Brain microvascular endothelial cell (primary cell): ENCODE measurements at regions not wholly inside any gene's neighbourhood (a gene's known extent, or its start where the extent isn't known, plus 50 kb on each side); places are given as distances from the start of the nearest gene placed in this dataset.

Experiments used
- DNase-seq: peaks from one replicate; pipeline ENCODE4 v3.0.0-alpha.2; 2020
- H3K27ac ChIP-seq: fragments of 250-450 bp; sonication (Bioruptor Pico); 2 replicates; pipeline ENCODE4 v1.5.1; 2020; ENCODE audit warnings: mild to moderate bottlenecking, moderate library complexity
- H3K27me3 ChIP-seq: fragments of 250-450 bp; sonication (Bioruptor Pico); replicated peaks from 2 replicates; pipeline ENCODE4 v1.5.1; 2020; ENCODE audit warnings: mild to moderate bottlenecking
- H3K36me3 ChIP-seq: fragments of 250-450 bp; sonication (Bioruptor Pico); replicated peaks from 2 replicates; pipeline ENCODE4 v1.5.1; 2020; ENCODE audit warnings: mild to moderate bottlenecking
- H3K4me3 ChIP-seq: 2 replicates; pipeline ENCODE4 v1.5.1; 2011; ENCODE audit warnings: low read depth, mild to moderate bottlenecking, control low read depth, low read length, moderate library complexity
- CTCF ChIP-seq: IDR thresholded peaks from 2 replicates; pipeline ENCODE4 v1.5.1; 2011; ENCODE audit warnings: low read depth, mild to moderate bottlenecking, moderate library complexity, low read length, control low read depth, inconsistent platforms; ENCODE audit errors: missing control alignments
- in situ Hi-C: cut with HindIII; loops from 2 replicates; pipeline ENCODE4 v1.10.0; 2017; ENCODE audit warnings: low sequenced_read_pairs, low pct_ligation_motif_present

DNA sequence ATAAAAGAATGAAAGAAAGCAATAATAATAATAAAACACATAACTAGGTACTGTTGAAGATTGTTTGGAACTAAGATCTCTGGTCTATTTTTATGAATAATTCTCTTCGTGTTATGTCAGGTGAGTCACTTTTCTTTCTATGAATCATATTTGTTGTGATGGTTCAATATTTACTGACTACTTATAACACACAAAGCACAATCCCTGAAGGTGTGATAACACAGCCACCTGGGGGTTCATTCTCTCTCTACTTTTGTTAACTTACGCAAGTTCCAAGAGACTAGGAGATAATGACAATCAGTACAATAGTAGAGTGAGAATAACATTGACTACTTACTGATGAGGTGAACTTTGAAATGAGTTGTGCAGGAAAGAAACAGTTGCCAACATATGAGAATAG lies 149.9 kb downstream of the IBTK start:
- H3K27me3 ChIP-seq, result no peaks in the 10 kb centered on the region
- no peak for TF ChIP-seq CTCF
- no peak for DNase-seq

GRCh38 chr6:82095091-82095490 lies 152.5 kb downstream of the IBTK start:
- in situ Hi-C loops, result no loop called here
- H3K36me3 ChIP-seq, result no peaks in the 10 kb centered on the region

More for the DNA sequence above, 149.9 kb downstream of the IBTK start:
- no peaks in the 10 kb centered on the region for H3K36me3 ChIP-seq
- in situ Hi-C loops, result no loop called here
- no peak overlapping the region for H3K27ac ChIP-seq
- no peak overlapping the region for H3K4me3 ChIP-seq

DNA sequence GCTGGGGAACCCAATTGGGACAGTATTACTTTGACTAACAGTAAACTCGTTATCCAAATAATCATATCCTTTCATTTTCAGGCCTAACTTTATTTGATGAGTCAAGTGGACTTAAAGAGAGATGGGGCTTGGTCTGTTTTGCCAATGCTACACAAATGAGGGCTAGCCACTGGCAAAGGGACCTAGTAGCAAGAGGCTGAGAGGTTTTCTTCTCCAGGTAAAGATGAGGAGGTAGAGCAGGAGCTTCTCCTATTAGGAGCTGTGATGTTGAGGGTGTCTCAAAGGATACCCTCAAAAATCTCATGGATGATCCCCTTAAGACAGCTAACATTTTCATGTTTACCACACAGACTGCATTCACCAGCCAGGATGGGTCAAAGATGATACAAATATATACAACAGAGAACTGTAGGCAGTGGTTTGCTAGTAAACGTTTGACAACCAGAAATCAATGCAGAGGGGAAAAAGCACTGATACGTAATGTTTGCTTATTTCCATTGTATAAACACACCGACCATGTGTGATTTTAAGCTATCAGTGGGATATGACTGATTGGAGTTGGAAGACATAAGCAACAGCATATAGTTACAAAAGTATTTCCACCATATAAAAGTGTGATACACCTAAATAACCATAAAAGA lies 153.3 kb downstream of the IBTK start:
- no peak overlapping the region for H3K27ac ChIP-seq
- no peak for TF ChIP-seq CTCF
- no peak for DNase-seq
- no peaks in the 10 kb centered on the region for H3K36me3 ChIP-seq
- in situ Hi-C loops, result no loop called here
- no peak overlapping the region for H3K4me3 ChIP-seq
- H3K27me3 ChIP-seq, result no peaks in the 10 kb centered on the region

More at GRCh38 chr6:82095091-82095490, 152.5 kb downstream of the IBTK start:
- Histone ChIP-seq H3K27me3 (no peaks in the 10 kb centered on the region), H3K4me3 (no peak overlapping the region), H3K27ac (no peak overlapping the region)
- no peak for DNase-seq
- no peak for TF ChIP-seq CTCF

DNA sequence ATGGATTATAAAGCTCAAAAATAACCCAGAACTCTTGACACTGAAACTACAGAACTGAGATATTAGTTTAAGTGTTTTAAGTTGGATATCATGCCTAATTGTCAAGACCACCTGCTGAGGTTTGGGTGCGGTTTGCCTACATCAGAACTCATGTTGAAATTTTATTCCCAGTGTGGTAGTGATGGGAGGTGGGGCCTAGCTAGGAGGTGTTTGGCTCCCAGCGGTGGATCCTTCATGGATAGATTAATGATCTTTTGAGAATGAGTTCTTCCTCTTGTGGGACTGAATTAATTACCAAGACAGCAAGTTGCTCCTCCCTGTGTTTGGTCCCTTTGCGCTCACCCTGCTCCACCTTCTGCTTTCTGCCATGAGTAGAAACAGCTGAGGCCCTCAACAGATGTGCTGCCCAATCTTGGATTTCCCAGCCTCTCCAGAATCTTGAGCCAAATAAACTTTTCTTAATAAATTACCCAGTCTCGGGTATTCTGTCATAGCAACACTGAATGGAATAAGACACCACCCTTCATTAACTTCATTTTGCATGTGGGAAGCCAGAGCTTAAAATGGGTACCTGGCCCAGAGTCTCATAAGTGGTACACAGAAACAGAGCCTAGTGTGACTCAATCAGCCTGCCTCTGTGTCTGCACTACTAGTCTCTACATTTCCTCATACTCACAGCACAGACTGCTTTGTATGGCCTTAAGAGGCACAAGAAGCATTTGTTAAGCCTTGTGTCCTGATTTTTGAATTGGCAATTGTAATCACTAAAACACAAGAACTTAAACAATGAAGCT lies 158.4 kb downstream of the IBTK start:
- DNase-seq, result no peak
- H3K4me3 ChIP-seq, result no peak overlapping the region
- H3K27ac ChIP-seq, result no peak overlapping the region
- no peak for TF ChIP-seq CTCF
- no peaks in the 10 kb centered on the region for H3K27me3 ChIP-seq
- no peaks in the 10 kb centered on the region for H3K36me3 ChIP-seq
- in situ Hi-C loops, result no loop called here

DNA sequence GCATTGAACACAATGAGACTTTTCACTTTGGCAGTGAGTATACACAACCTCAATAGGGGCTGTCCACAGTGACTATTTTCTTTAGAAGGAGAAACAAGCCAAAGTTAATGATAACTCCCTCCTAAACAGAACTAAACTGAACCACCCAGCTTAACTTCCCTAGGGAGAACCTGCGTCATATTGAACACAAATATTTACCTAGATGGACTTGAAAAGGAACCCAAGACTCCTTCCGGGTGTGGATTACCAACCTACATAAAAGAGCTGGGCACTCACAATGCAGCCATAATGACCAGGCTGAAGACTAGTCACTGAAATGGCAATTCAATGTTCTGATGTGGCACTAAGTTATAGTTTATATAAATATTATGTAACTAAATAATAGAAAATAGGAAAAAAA lies 160.6 kb downstream of the IBTK start:
- in situ Hi-C loops, result no loop called here
- TF ChIP-seq CTCF, result no peak
- no peak for DNase-seq
- no peaks in the 10 kb centered on the region for H3K27me3 ChIP-seq
- no peaks in the 10 kb centered on the region for H3K36me3 ChIP-seq
- H3K4me3 ChIP-seq, result no peak overlapping the region
- H3K27ac ChIP-seq, result no peak overlapping the region
